Right ventricle myocardium superior (tissue), 1 donor: ENCODE measurements at regions not wholly inside any gene's neighbourhood (a gene's known extent, or its start where the extent isn't known, plus 50 kb on each side); places are given as distances from the start of the nearest gene placed in this dataset.

Experiments used
- ATAC-seq: fragments of 200-7000 bp; cut with Tn5 transposase; one replicate; pipeline ENCODE4 v1.9.1; 2020; ENCODE audit warnings: mild to moderate bottlenecking; ENCODE audit not compliant: poor library complexity
- DNase-seq: peaks from one replicate; pipeline ENCODE4 v3.0.0-alpha.2; 2020
- intact Hi-C: fragments of 100-400 bp; cut with DNase I; formaldehyde crosslinking; loops from one replicate; pipeline ENCODE4 v1.11.2; 2022
- donor health status: DM: no; HTN: yes; CAD: no; lungs with severe emphysema.

- DNase-seq (no peak), ATAC-seq (no peak)
- intact Hi-C loops, result no loop called here
These were observed 89.1 kb upstream of the HABP2 start for GRCh38 chr10:113463777-113464176.

GRCh38 chr10:113469796-113470195 lies 83.1 kb upstream of the HABP2 start:
- ATAC-seq, result no peak
- DNase-seq, result no peak
- intact Hi-C loops, result no loop called here

GRCh38 chr10:113470372-113471240 lies 82.2 kb upstream of the HABP2 start:
- intact Hi-C loops, result no loop called here
- DNase-seq, result no peak
- ATAC-seq, result no peak

GRCh38 chr10:113471241-113471996 lies 81.4 kb upstream of the HABP2 start:
- DNase-seq (no peak), ATAC-seq (no peak)
- intact Hi-C loops, result no loop called here

- ATAC-seq, result no peak
- intact Hi-C loops, result no loop called here
These were observed 79.8 kb upstream of the HABP2 start for GRCh38 chr10:113473011-113473410.

GRCh38 chr10:113473851-113474250 lies 79.0 kb upstream of the HABP2 start:
- ATAC-seq, result no peak
- intact Hi-C loops, result no loop called here
- no peak for DNase-seq

More at GRCh38 chr10:113473011-113473410, 79.8 kb upstream of the HABP2 start:
- no peak for DNase-seq

- peak; percentile 81 for ATAC-seq
- no peak for DNase-seq
- intact Hi-C loops, result no loop called here
These were observed 78.1 kb upstream of the HABP2 start for GRCh38 chr10:113474752-113475151.

- ATAC-seq (peak; percentile 61), DNase-seq (no peak)
- intact Hi-C loops, result no loop called here
These were observed 77.5 kb upstream of the HABP2 start for GRCh38 chr10:113475381-113475807.

- no peak for DNase-seq
- ATAC-seq, result peak; percentile 64
- intact Hi-C loops, result no loop called here
These were observed 76.7 kb upstream of the HABP2 start for GRCh38 chr10:113476191-113476590.

GRCh38 chr10:113476673-113477072 lies 76.2 kb upstream of the HABP2 start:
- intact Hi-C loops, result no loop called here
- ATAC-seq (no peak), DNase-seq (no peak)

- intact Hi-C loops, result no loop called here
- ATAC-seq (no peak), DNase-seq (no peak)
These were observed 75.4 kb upstream of the HABP2 start for GRCh38 chr10:113477451-113477850.

GRCh38 chr10:113479346-113480080 lies 73.3 kb upstream of the HABP2 start:
- ATAC-seq (no peak), DNase-seq (no peak)
- intact Hi-C loops, result no loop called here

GRCh38 chr10:113480081-113480360 lies 72.8 kb upstream of the HABP2 start:
- intact Hi-C loops, result no loop called here
- no peak for ATAC-seq
- no peak for DNase-seq

GRCh38 chr10:113480851-113481502 lies 71.9 kb upstream of the HABP2 start:
- ATAC-seq (no peak), DNase-seq (no peak)
- intact Hi-C loops, result no loop called here

- intact Hi-C loops, result no loop called here
- ATAC-seq, result no peak
- no peak for DNase-seq
These were observed 68.4 kb upstream of the HABP2 start for GRCh38 chr10:113484487-113484886.

GRCh38 chr10:113485736-113486135 lies 67.1 kb upstream of the HABP2 start:
- intact Hi-C loops, result no loop called here
- ATAC-seq (no peak), DNase-seq (no peak)

GRCh38 chr10:113486531-113486930 lies 66.3 kb upstream of the HABP2 start:
- no peak for ATAC-seq
- intact Hi-C loops, result no loop called here
- DNase-seq, result no peak

- ATAC-seq (no peak), DNase-seq (no peak)
- intact Hi-C loops, result no loop called here
These were observed 65.7 kb upstream of the HABP2 start for GRCh38 chr10:113487154-113487553.

GRCh38 chr10:113488186-113488585 lies 64.7 kb upstream of the HABP2 start:
- intact Hi-C loops, result no loop called here
- ATAC-seq (no peak), DNase-seq (no peak)
